ENCODE measurements at regions not wholly inside any gene's neighbourhood (a gene's known extent, or its start where the extent isn't known, plus 50 kb on each side); places are given as distances from the start of the nearest gene placed in this dataset.

GRCh38 chr2:74767618-74768017, 66.3 kb upstream of the HK2 start:
- TF ChIP-seq CTCF (conservative IDR thresholded peaks at IDR 0.05 in 1 of 2, IDR thresholded peaks at IDR 0.05 in 1 of 2; ENCODE audit: extremely low read depth in 1 of 2, insufficient read depth in 1 of 2, low read depth in 1 of 2, low read length in 2 of 2) (no peak), EZH2 (IDR thresholded peaks at IDR 0.05; ENCODE audit: borderline replicate concordance, low read length) (no peak)
